GM18505 (cell line): ENCODE measurements at regions not wholly inside any gene's neighbourhood (a gene's known extent, or its start where the extent isn't known, plus 50 kb on each side); places are given as distances from the start of the nearest gene placed in this dataset.

ENCODE experiments used
- ATAC-seq: cut with Tn5 transposase; IDR thresholded peaks from one replicate; pipeline ENCODE4 v1.9.1; 2021; ENCODE audit not compliant: unreplicated experiment
- POLR2A ChIP-seq: IDR thresholded peaks from 4 replicates; pipeline ENCODE4 v1.6.1; 2011; ENCODE audit warnings: borderline replicate concordance; ENCODE audit not compliant: insufficient read depth, insufficient read length; ENCODE audit errors: extremely low read depth

- no peak for ATAC-seq
- TF ChIP-seq POLR2A = no peak
Measured at GRCh38 chr5:165616490-165617405, 2111.3 kb downstream of the MAT2B start.

GRCh38 chr5:165617491-165617890, 2112.1 kb downstream of the MAT2B start:
- ATAC-seq = no peak
- no peak for TF ChIP-seq POLR2A

- TF ChIP-seq POLR2A = no peak
- ATAC-seq = no peak
Measured at GRCh38 chr5:165620394-165620793, 2115.0 kb downstream of the MAT2B start.

GRCh38 chr5:165622864-165623536, 2117.6 kb downstream of the MAT2B start:
- no peak for TF ChIP-seq POLR2A
- no peak for ATAC-seq

GRCh38 chr5:165624166-165624946, 2118.9 kb downstream of the MAT2B start:
- no peak for TF ChIP-seq POLR2A
- ATAC-seq = no peak

- ATAC-seq = no peak
Measured at GRCh38 chr5:165626161-165626560, 2120.7 kb downstream of the MAT2B start.

GRCh38 chr5:165627548-165628170, 2122.2 kb downstream of the MAT2B start:
- no peak for ATAC-seq
- no peak for TF ChIP-seq POLR2A

More at GRCh38 chr5:165626161-165626560, 2120.7 kb downstream of the MAT2B start:
- no peak for TF ChIP-seq POLR2A

- TF ChIP-seq POLR2A = no peak
- peak; percentile 89 for ATAC-seq
Measured at GRCh38 chr5:165630261-165630778, 2124.9 kb downstream of the MAT2B start.

GRCh38 chr5:165631235-165631634, 2125.8 kb downstream of the MAT2B start:
- TF ChIP-seq POLR2A = no peak
- ATAC-seq = no peak

- TF ChIP-seq POLR2A = no peak
- no peak for ATAC-seq
Measured at GRCh38 chr5:165642366-165642765, 2136.9 kb downstream of the MAT2B start.

- no peak for TF ChIP-seq POLR2A
- no peak for ATAC-seq
Measured at GRCh38 chr5:165665735-165666400, 2160.4 kb downstream of the MAT2B start.

- no peak for TF ChIP-seq POLR2A
- no peak for ATAC-seq
Measured at GRCh38 chr5:165673499-165673898, 2168.1 kb downstream of the MAT2B start.
